ENCODE measurements at regions not wholly inside any gene's neighbourhood (a gene's known extent, or its start where the extent isn't known, plus 50 kb on each side); places are given as distances from the start of the nearest gene placed in this dataset.
"Not testable (repeated sequence)": the region's sequence is repeated elsewhere in the genome, so short reads cannot be mapped to it uniquely, and the experiment has no call there.

DNA sequence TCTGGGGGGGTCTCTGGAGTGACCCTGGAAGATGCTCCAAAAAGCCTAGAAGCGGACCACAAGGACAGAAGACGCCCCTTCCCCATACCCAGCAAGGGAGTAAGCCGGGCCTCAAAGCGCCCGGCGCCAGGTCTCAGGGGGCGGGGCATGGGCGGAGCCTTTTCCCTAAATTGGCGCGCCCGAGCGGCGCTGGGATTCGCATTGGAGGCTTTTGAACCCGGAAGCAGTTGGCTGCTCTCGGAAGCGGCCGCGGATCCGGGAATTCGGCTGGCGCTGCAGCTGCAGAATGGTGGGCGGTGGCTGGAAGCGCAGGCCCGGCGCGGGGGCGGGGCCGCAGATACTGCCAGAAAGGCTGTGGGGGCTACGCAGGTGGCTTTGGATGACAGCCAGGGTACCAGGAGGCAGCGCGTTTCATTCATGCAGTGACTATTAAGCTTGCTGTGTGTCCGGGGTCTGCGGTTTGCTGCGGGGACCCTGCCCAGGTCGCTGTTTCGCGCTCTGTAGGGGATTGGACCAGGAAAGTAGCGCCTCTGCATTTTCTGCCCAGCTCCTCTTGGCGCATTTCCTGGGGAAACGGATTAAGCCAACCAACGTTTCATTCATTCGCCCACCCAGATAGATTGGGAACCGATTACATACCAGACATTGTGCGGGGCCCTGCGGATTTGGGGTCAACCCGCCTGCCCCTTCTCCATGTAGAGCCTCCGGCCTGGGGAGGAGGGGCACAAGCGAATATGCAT lies 83.0 kb upstream of the FREM1 start:
- no peak for TF ChIP-seq EP300 (IDR thresholded peaks at IDR 0.05; ENCODE audit: low read depth)
- no peak for TF ChIP-seq POLR2AphosphoS5 (IDR thresholded peaks at IDR 0.05)
- no peak for TF ChIP-seq POLR2A (IDR thresholded peaks at IDR 0.05)
- TF ChIP-seq, protein P1, sequence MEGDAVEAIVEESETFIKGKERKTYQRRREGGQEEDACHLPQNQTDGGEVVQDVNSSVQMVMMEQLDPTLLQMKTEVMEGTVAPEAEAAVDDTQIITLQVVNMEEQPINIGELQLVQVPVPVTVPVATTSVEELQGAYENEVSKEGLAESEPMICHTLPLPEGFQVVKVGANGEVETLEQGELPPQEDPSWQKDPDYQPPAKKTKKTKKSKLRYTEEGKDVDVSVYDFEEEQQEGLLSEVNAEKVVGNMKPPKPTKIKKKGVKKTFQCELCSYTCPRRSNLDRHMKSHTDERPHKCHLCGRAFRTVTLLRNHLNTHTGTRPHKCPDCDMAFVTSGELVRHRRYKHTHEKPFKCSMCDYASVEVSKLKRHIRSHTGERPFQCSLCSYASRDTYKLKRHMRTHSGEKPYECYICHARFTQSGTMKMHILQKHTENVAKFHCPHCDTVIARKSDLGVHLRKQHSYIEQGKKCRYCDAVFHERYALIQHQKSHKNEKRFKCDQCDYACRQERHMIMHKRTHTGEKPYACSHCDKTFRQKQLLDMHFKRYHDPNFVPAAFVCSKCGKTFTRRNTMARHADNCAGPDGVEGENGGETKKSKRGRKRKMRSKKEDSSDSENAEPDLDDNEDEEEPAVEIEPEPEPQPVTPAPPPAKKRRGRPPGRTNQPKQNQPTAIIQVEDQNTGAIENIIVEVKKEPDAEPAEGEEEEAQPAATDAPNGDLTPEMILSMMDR (IDR thresholded peaks at IDR 0.05) = no peak
- in situ Hi-C loops (cut with MboI; ENCODE audit: low pct_ligation_motif_present in 1 of 4, low pct_unique_long_range_greater_than_20kb in 1 of 4, low sequenced_read_pairs in 3 of 4) = no loop called here
- Histone ChIP-seq H3K9me3 (no peaks in the 10 kb centered on the region), H3K4me3 (peak overlapping the region; percentile 38 to 72 (median 42)), H3K27ac (peak overlapping the region; percentile 16 to 71 (median 30)), H3K27me3 (no peaks in the 10 kb centered on the region), H3K4me1 (peaks cover 0 to 16% (median 3%) of the 10 kb centered on the region in 4 donors), H3K36me3 (no peaks in the 10 kb centered on the region)
- peak; percentile 73 for DNase-seq
- intact Hi-C loops (cut with DNase I; ENCODE audit: low total_unique reads) = no loop called here
- WGBS, 2 donors (ENCODE audit: low coverage in 1 of 2) = 40 to 70% methylated on average over 2 to 49 of the region's 49 CpGs

DNA sequence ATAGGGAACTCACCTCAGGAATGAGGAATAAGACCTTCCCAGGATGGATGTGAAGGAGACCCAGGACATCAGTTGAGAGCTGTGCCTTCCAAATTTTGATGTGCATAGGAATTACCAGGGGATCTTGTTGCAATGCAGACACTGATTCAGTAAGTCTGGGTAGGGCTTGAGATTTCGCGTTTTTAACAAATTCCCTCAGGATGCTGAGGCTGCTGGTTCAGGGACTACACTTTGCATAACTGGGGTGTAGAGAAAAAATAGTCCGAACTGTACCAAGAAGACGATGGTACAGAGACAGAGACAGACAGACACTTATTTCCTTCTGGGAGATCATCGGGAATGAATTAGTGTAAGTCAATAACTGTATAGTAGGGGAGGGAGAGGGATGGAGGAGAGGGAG lies 82.3 kb upstream of the FREM1 start:
- TF ChIP-seq, protein P1 (IDR thresholded peaks at IDR 0.05) = no peak
- TF ChIP-seq EP300 (IDR thresholded peaks at IDR 0.05; ENCODE audit: low read depth) (no peak), POLR2A (IDR thresholded peaks at IDR 0.05) (no peak), POLR2AphosphoS5 (IDR thresholded peaks at IDR 0.05) (no peak)
- Histone ChIP-seq H3K4me3 (peak overlapping the region in 3 of 4 donors; percentile 38 to 72 (median 41)), H3K36me3 (no peaks in the 10 kb centered on the region), H3K27me3 (no peaks in the 10 kb centered on the region), H3K9me3 (no peaks in the 10 kb centered on the region), H3K27ac (peak overlapping the region in 2 of 4 donors; percentile 24 to 71), H3K4me1 (peaks cover 0 to 16% (median 3%) of the 10 kb centered on the region in 4 donors)
- DNase-seq = no peak
- in situ Hi-C loops (cut with MboI; ENCODE audit: low pct_ligation_motif_present in 1 of 4, low pct_unique_long_range_greater_than_20kb in 1 of 4, low sequenced_read_pairs in 3 of 4) (no loop called here), intact Hi-C loops (cut with DNase I; ENCODE audit: low total_unique reads) (no loop called here)
- 83 to 93% methylated on average over 3 to 5 of the region's 5 CpGs for WGBS, 2 donors (ENCODE audit: low coverage in 1 of 2)

DNA sequence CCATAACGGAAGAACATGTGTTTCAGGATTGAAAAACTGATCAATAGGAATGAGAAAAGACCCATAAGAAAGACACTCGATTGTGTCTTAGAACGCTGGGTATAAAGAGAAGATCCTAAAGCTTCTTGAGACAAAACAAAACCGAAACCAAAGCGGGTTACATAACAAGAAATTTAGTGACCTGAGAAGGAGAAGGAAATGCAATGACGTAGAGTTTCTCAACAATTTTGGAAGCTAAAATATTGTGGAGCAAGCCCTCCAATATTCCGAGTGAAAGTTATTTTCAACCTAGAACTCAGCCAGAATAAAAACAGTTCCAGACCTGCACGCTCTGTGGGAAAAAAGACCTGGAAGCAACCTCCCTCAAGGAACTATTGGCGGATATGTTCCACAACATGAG lies 81.9 kb upstream of the FREM1 start:
- intact Hi-C loops (cut with DNase I; ENCODE audit: low total_unique reads) = no loop called here
- in situ Hi-C loops (cut with MboI; ENCODE audit: low pct_ligation_motif_present in 1 of 4, low pct_unique_long_range_greater_than_20kb in 1 of 4, low sequenced_read_pairs in 3 of 4) = no loop called here
- no peak for TF ChIP-seq EP300 (IDR thresholded peaks at IDR 0.05; ENCODE audit: low read depth)
- no peak for TF ChIP-seq POLR2AphosphoS5 (IDR thresholded peaks at IDR 0.05)
- TF ChIP-seq, protein P1 (IDR thresholded peaks at IDR 0.05) = no peak
- no peak for TF ChIP-seq POLR2A (IDR thresholded peaks at IDR 0.05)
- peaks cover 0 to 16% (median 3%) of the 10 kb centered on the region in 4 donors for H3K4me1 ChIP-seq
- no peaks in the 10 kb centered on the region for H3K9me3 ChIP-seq
- no peaks in the 10 kb centered on the region for H3K27me3 ChIP-seq
- H3K27ac ChIP-seq = no peak overlapping the region
- no peak overlapping the region for H3K4me3 ChIP-seq
- 80 to 88% methylated on average over 8 to 9 of the region's 9 CpGs for WGBS, 2 donors (ENCODE audit: low coverage in 1 of 2)
- no peaks in the 10 kb centered on the region for H3K36me3 ChIP-seq
- DNase-seq = no peak

DNA sequence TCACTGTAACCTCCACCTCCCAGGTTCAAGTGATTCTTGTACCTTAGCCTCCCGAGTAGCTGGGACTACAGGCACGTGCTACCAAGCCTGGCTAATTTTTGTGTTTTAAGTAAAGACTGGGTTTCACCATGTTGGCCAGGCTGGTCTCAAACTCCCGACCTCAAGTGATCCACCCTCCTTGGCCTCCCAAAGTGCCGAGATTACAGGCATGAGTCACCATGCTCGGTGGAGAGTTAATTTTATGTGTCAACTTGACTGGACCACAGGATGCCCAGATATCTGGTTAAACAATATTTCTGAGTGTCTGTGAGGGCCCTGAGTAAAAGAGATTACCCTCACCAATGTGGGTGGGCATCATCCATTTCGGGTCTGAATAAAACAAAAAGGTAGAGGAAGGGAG lies 80.4 kb upstream of the FREM1 start:
- H3K36me3 ChIP-seq; DNase-seq; intact Hi-C loops (cut with DNase I; ENCODE audit: low total_unique reads); H3K4me3 ChIP-seq; H3K27me3 ChIP-seq; in situ Hi-C loops (cut with MboI; ENCODE audit: low pct_ligation_motif_present in 1 of 4, low pct_unique_long_range_greater_than_20kb in 1 of 4, low sequenced_read_pairs in 3 of 4); H3K27ac ChIP-seq; H3K9me3 ChIP-seq: not testable (repeated sequence)
- 84 to 86% methylated on average over 4 to 6 of the region's 6 CpGs for WGBS, 2 donors (ENCODE audit: low coverage in 1 of 2)
- peaks cover 0 to 16% (median 3%) of the 10 kb centered on the region in 4 donors for H3K4me1 ChIP-seq
